GM18867 (cell line): ENCODE measurements at regions not wholly inside any gene's neighbourhood (a gene's known extent, or its start where the extent isn't known, plus 50 kb on each side); places are given as distances from the start of the nearest gene placed in this dataset.
"Not testable (repeated sequence)": the region's sequence is repeated elsewhere in the genome, so short reads cannot be mapped to it uniquely, and the experiment has no call there.

ENCODE experiments used
- ATAC-seq: cut with Tn5 transposase; IDR thresholded peaks from one replicate; pipeline ENCODE4 v1.9.1; 2021; ENCODE audit warnings: mild to moderate bottlenecking, moderate library complexity; ENCODE audit not compliant: unreplicated experiment

- ATAC-seq = peak; percentile 72
These were observed 84.5 kb upstream of the FBXO28 start for GRCh38 chr1:224029286-224030025.

- not testable (repeated sequence) for ATAC-seq
These were observed 85.1 kb upstream of the FBXO28 start for GRCh38 chr1:224028802-224029201.

- not testable (repeated sequence) for ATAC-seq
These were observed 90.8 kb upstream of the FBXO28 start for GRCh38 chr1:224023122-224023521.

- not testable (repeated sequence) for ATAC-seq
These were observed 91.5 kb upstream of the FBXO28 start for GRCh38 chr1:224022249-224022970.

- ATAC-seq = not testable (repeated sequence)
These were observed 94.0 kb upstream of the FBXO28 start for GRCh38 chr1:224019866-224020265.

GRCh38 chr1:224015782-224016181, 98.1 kb upstream of the FBXO28 start:
- ATAC-seq = not testable (repeated sequence)

GRCh38 chr1:224014330-224014649, 99.6 kb upstream of the FBXO28 start:
- ATAC-seq = no peak

- not testable (repeated sequence) for ATAC-seq
These were observed 100.1 kb upstream of the FBXO28 start for GRCh38 chr1:224013626-224014329.

GRCh38 chr1:224012807-224013434, 101.0 kb upstream of the FBXO28 start:
- ATAC-seq = not testable (repeated sequence)

- not testable (repeated sequence) for ATAC-seq
These were observed 101.7 kb upstream of the FBXO28 start for GRCh38 chr1:224012162-224012561.

- ATAC-seq = not testable (repeated sequence)
These were observed 102.2 kb upstream of the FBXO28 start for GRCh38 chr1:224011751-224012150.

GRCh38 chr1:224011153-224011552, 102.8 kb upstream of the FBXO28 start:
- ATAC-seq = not testable (repeated sequence)

GRCh38 chr1:224005973-224006372, 107.9 kb upstream of the FBXO28 start:
- not testable (repeated sequence) for ATAC-seq

GRCh38 chr1:224004552-224005315, 109.2 kb upstream of the FBXO28 start:
- ATAC-seq = peak; percentile 48

- not testable (repeated sequence) for ATAC-seq
These were observed 110.0 kb upstream of the FBXO28 start for GRCh38 chr1:224003896-224004295.

- ATAC-seq = not testable (repeated sequence)
These were observed 112.2 kb upstream of the FBXO28 start for GRCh38 chr1:224001757-224002156.

- not testable (repeated sequence) for ATAC-seq
These were observed 114.2 kb upstream of the FBXO28 start for GRCh38 chr1:223999761-224000160.

GRCh38 chr1:223998676-223999455, 115.0 kb upstream of the FBXO28 start:
- ATAC-seq = not testable (repeated sequence)

GRCh38 chr1:223996376-223996775, 117.5 kb upstream of the FBXO28 start:
- not testable (repeated sequence) for ATAC-seq
